Activated CD4-positive, alpha-beta T cell treated with anti-CD3 and anti-CD28 coated beads, Interleukin-10, Interleukin-2, amounts not matched to agents 100 ng/mL and 50 ng/mL, durations not matched to agents 16 hours and 8 hours (primary cell): ENCODE measurements at regions not wholly inside any gene's neighbourhood (a gene's known extent, or its start where the extent isn't known, plus 50 kb on each side); places are given as distances from the start of the nearest gene placed in this dataset.
"Not testable (repeated sequence)": the region's sequence is repeated elsewhere in the genome, so short reads cannot be mapped to it uniquely, and the experiment has no call there.

ENCODE experiments used
- DNase-seq: peaks from one replicate; pipeline ENCODE4 v3.0.0-alpha.2; 2020

GRCh38 chr10:111612273-111612672 lies 535.4 kb downstream of the ADRA2A start:
- no peak for DNase-seq

- no peak for DNase-seq
Observed at GRCh38 chr10:111634191-111634590, 549.4 kb downstream of the GPAM start.

- no peak for DNase-seq
Observed at GRCh38 chr10:111646021-111646420, 537.5 kb downstream of the GPAM start.

GRCh38 chr10:111648046-111648445 lies 535.5 kb downstream of the GPAM start:
- DNase-seq: no peak

- not testable (repeated sequence) for DNase-seq
Observed at GRCh38 chr10:111649080-111649479, 534.5 kb downstream of the GPAM start.

DNA sequence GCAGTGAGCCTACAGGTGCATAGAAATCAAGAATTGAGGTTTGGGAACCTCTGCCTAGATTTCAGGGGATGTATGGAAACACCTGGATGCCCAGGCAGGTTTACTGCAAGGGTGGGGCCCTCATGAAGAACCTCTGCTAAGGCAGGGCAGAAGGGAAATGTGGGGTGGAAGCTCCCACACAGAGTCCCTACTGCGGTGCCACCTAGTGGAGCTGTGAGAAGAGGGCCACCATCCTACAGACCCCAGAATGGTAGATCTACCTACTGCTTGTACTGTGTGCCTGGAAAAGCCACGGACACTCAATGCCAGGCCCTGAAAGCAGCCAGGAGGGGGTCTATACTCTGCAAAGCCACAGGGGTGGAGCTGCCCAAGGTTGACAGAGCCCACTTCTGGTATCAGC lies 533.5 kb downstream of the GPAM start:
- DNase-seq: no peak

DNA sequence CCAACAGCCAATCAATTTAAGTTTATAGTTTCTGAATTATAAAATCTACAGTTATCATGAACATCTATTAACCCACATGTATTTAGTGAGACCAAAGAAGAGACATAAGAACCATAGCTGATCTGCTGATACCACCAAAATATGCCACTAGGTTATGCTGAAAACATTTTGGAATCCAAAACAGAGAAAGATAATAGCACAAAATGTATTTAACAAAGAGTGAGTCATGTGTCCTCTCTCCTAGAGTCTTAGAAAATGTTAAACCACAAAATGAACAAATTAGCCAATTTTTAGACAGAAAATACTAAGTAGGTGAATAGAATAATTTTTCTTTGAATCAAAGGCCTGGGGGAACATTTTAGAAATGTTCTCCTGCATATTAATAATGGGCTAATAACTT lies 527.5 kb downstream of the GPAM start:
- DNase-seq: no peak

DNA sequence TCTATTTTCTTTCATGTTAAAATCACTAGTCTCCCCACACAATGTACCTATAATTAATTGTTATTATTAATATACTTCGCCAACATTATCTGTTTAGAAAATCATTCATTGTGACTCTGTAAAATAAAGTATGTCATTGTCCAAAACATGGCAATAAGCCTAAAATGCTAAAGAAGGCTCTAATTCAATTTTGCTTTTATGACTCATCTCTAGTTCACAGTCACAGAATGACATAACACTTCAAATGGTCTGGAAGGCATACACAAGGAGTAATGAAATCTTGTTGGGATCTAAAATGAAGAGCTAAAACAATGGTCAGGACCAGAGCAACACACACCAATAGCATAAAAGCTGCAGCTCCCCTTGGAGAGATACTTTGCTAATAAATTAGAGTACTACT lies 505.8 kb downstream of the GPAM start:
- DNase-seq: no peak

- DNase-seq: no peak
Observed at GRCh38 chr10:111686796-111687195, 496.8 kb downstream of the GPAM start.

DNA sequence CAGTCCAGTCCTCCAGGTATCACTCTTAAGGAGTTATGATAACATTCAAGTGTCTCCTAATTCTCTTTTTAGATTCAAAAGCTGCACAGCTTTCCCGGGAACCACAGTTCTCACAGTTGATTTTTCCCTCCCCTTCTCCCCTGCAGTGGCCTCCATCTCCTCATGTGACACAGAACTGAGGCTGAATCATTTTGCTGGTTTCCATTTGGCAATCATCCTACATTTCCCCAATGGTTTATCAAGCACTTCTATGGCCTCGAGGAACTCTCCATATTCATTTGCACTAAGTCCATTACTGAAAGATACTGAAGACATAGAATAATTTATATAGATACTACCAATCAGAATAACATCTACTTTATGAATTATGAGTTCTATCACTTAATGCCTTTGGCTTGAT lies 484.9 kb downstream of the GPAM start:
- no peak for DNase-seq

- DNase-seq: no peak
Observed at GRCh38 chr10:111703986-111704385, 479.6 kb downstream of the GPAM start.

- no peak for DNase-seq
Observed at GRCh38 chr10:111705021-111705420, 478.5 kb downstream of the GPAM start.

- DNase-seq: no peak
Observed at GRCh38 chr10:111706331-111706730, 477.2 kb downstream of the GPAM start.

- no peak for DNase-seq
Observed at GRCh38 chr10:111707076-111707475, 476.5 kb downstream of the GPAM start.

DNA sequence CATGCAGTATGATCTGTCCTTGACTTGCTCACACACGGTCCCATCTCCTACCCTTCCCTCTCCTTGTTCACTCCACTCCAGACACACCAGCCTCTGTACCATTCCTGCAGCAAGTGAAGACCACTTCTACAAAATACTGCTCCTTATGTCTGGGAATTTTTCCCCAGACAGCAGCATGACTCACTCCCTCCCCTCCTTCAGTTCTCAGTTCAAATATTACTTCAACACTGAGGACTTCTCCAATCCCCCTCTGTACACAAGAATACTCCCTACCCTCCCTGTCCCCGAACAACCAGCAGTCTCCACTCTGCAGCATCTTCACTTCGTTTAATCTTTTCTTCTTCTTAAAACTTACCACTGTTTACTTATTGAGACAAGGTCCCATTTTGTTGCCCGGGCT lies 474.0 kb downstream of the GPAM start:
- no peak for DNase-seq

- DNase-seq: no peak
Observed at GRCh38 chr10:111716032-111716431, 467.5 kb downstream of the GPAM start.

GRCh38 chr10:111724121-111724520 lies 459.4 kb downstream of the GPAM start:
- no peak for DNase-seq

GRCh38 chr10:111725050-111725449 lies 458.5 kb downstream of the GPAM start:
- no peak for DNase-seq

DNA sequence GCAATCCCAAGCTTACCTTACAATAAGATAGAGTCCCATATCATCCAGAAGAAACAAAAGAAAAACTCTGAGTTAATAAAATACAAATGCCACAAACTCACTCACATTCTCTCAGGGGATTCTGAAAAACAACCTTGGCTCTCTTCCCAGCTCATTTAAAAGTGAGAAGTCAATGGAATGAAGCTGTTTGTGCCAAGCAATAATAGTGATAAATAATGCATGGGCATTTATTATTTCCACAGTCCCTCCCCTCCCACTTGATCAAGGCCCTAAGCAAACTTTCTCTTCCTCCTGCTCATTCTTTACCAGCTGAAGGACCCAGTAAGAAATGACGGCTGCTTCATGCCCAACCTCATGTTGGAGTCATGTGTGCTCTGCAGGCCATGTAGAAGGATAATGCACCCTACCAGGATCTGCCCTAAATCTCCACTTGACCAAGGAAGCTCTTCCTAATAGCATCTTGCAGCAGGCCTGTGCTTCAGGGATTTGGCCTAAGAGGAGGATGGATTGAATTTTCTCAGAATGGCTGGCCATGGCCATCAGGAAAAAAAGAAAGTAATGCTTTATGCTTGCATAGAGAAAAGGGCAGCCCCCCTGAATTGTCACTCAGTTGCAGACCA lies 451.3 kb downstream of the GPAM start:
- DNase-seq: no peak

DNA sequence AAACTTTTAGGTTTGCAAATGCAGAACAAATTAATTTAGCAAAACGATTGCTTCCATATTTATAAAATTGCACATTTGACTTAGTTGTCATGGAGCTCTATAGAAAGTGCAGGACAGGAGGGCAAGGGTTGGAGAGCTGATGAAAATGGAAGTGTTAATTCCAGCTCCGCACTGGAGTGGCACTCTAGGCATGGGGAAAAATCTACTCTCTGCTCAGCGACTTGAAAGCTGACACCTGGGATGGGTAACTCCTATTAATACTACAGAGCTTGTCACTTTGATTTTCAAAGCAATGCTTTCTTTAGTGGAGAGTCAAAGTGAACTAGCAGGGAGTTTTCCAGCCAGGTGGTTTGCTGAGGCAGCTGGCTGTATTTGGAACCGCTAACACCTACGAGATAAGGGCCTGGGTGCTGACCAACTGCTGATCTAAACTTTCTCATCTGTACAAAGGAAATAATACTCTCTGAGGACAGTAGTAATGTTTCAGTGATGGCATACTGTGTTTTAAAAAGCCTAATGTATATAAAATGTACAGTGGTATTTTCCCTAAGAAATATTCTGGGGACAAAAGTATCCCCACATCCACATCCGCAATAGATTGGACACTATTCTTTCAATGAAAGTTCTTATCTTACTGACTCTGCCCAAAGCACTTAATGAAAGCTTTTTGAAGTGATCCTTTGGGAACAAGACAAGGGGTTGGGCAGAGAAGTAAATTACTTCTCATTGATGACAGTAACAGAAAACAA lies 444.3 kb downstream of the GPAM start:
- no peak for DNase-seq

- DNase-seq: no peak
Observed at GRCh38 chr10:111739874-111740139, 443.8 kb downstream of the GPAM start.

DNA sequence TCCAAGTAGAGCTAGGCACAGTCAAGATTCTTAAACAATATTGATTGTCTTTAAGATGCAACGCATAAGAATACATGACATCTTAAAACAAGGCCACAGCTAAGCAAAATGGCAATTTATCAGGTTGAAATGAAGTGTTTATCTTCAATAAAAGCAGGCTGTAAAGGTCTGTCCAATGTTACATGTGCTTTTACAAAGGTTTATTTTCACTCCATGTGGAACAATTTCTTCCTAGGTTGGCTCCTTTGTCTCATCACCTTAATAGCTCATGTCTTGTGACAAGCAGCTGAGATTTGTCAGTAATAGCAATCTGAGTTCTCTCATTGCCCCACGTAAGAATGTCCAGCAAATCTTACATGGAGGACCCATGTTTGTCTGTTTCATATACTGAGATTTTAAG lies 437.6 kb downstream of the GPAM start:
- DNase-seq: no peak

DNA sequence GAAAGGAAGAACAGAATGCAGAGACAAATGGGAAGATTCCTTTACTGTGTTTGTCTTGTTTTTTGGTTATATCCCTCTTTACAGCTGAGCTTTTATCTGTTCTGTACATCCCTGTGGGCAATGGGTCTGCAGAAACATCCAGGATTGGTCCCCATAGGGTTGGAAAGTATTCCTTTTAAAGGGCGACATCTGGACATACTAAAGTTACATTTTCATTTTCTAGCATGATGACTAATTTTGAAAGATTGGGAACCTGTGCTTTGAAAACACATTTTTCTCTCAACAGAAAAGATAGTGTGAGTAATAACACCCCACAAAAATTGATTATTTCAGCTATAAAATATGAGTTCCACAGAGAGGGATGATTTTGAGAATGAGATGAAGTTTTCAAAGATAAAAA lies 435.8 kb downstream of the GPAM start:
- DNase-seq: no peak

GRCh38 chr10:111748184-111748583 lies 435.4 kb downstream of the GPAM start:
- DNase-seq: no peak

DNA sequence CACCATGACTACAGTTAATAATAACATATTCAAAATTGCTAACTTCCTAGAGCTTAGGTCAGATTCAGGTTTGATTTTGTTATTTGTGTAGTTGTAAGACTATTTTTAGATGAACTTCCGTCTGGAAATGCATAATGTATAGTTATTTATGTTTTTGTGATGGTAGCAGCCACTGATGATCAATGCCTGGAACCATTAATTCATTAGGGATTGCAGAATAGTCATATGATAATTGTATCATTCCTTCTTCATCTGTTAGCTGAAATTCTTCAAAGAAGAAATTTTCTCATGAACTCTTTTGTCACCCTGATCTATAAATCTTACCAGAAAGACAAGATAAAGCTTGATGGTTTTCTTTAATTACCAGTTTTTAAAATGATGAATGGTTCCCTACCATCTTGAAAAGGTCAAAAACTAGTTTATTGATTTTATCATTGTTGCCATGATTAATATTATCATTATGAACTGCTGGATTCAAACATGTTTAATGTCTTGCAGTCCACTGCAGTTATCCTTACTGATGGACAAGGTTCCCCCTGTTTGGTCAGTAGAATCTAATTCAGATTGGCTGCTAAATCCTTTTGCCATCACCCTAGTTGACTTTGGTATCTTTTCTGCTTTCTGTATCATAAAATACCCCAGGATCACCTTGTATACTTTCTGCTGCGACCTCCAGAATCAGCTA lies 433.3 kb downstream of the GPAM start:
- no peak for DNase-seq
